H1 (cell line): ENCODE measurements at regions not wholly inside any gene's neighbourhood (a gene's known extent, or its start where the extent isn't known, plus 50 kb on each side); places are given as distances from the start of the nearest gene placed in this dataset.

Experiments
- BRCA1 ChIP-seq: IDR thresholded peaks from 2 replicates; pipeline ENCODE4 v1.6.1; 2012; ENCODE audit warnings: low read depth, low read length, improper control_type of control experiment
- CTCF ChIP-seq, 3 experiments: IDR thresholded peaks; 1 replicate in 2 of 3; 2 replicates in 1 of 3; pipeline versions ENCODE4 v1.5.1 to v1.6.1; 2011; ENCODE audit warnings: low read length in 3 of 3, mild to moderate bottlenecking in 3 of 3, inconsistent platforms in 2 of 3, low read depth in 1 of 3, moderate library complexity in 1 of 3; ENCODE audit not compliant: insufficient read depth in 1 of 3; ENCODE audit errors: control extremely low read depth in 1 of 3
- EZH2 ChIP-seq: fragments of 200-600 bp; sonication (generic); IDR thresholded peaks from 2 replicates; pipeline ENCODE4 v1.7.1; 2012; ENCODE audit warnings: low read depth, mild to moderate bottlenecking, moderate library complexity, low read length, inconsistent platforms; ENCODE audit not compliant: severe bottlenecking
- SAP30 ChIP-seq: fragments of 300-600 bp; sonication (generic); IDR thresholded peaks from 2 replicates; pipeline ENCODE4 v1.7.1; 2012; ENCODE audit warnings: low read length, moderate library complexity, mild to moderate bottlenecking, inconsistent platforms; ENCODE audit not compliant: insufficient read depth, insufficient replicate concordance
- SIX5 ChIP-seq: IDR thresholded peaks from 2 replicates; pipeline ENCODE4 v1.6.1; 2011; ENCODE audit warnings: mild to moderate bottlenecking, low read depth, low read length

GRCh38 chr1:195697130-195697529, 911.1 kb downstream of the KCNT2 start:
- no peak for TF ChIP-seq SAP30
- TF ChIP-seq CTCF (IDR thresholded peaks at IDR 0.05; ENCODE audit: control extremely low read depth in 1 of 3, insufficient read depth in 1 of 3, low read depth in 1 of 3, low read length in 3 of 3) = no peak
- TF ChIP-seq SIX5 = no peak
- no peak for TF ChIP-seq EZH2
- TF ChIP-seq BRCA1 = no peak
